Thoracic aorta (tissue), 2 donors: ENCODE measurements at regions not wholly inside any gene's neighbourhood (a gene's known extent, or its start where the extent isn't known, plus 50 kb on each side); places are given as distances from the start of the nearest gene placed in this dataset.

Experiments used
- ATAC-seq: fragments of 150-250 bp; one replicate; pipeline ENCODE4 v1.8.0; 2017; ENCODE audit warnings: low read depth; ENCODE audit not compliant: insufficient number of reproducible peaks, low FRiP score
- DNase-seq: peaks from one replicate; pipeline ENCODE4 v3.0.0-alpha.2; 2020; ENCODE audit warnings: low spot score
- H3K27ac ChIP-seq, 2 donors: fragments of 200-600 bp; sonication (generic); 1 replicate in 1 of 2; 2 replicates in 1 of 2; pipeline ENCODE4 v1.5.1; 2016; ENCODE audit warnings: mild to moderate bottlenecking in 2 of 2, moderate library complexity in 2 of 2
- H3K27me3 ChIP-seq: fragments of 200-600 bp; sonication (generic); replicated peaks from 2 replicates; pipeline ENCODE4 v1.6.0; 2016; ENCODE audit warnings: mild to moderate bottlenecking; ENCODE audit not compliant: insufficient read depth
- H3K36me3 ChIP-seq: fragments of 200-600 bp; sonication (generic); one replicate; pipeline ENCODE4 v1.5.1; 2016
- H3K4me1 ChIP-seq, 2 donors: fragments of 200-600 bp; sonication (generic); 1 replicate in 1 of 2; 2 replicates in 1 of 2; pipeline versions ENCODE4 v1.5.1 to v1.6.0; 2016; ENCODE audit warnings: low read depth in 2 of 2, mild to moderate bottlenecking in 1 of 2; ENCODE audit not compliant: control insufficient read depth in 1 of 2
- H3K4me3 ChIP-seq: fragments of 200-600 bp; sonication (generic); 2 replicates; pipeline ENCODE4 v1.5.1; 2016; ENCODE audit warnings: mild to moderate bottlenecking
- H3K9me3 ChIP-seq: fragments of 200-600 bp; sonication (generic); 2 replicates; pipeline ENCODE4 v1.5.1; 2016
- TF ChIP-seq, protein P1 (sequence below): fragments of 200-600 bp; sonication (generic); IDR thresholded peaks from one replicate; pipeline ENCODE4 v1.5.1; 2019; ENCODE audit warnings: antibody characterized with exemption

DNA sequence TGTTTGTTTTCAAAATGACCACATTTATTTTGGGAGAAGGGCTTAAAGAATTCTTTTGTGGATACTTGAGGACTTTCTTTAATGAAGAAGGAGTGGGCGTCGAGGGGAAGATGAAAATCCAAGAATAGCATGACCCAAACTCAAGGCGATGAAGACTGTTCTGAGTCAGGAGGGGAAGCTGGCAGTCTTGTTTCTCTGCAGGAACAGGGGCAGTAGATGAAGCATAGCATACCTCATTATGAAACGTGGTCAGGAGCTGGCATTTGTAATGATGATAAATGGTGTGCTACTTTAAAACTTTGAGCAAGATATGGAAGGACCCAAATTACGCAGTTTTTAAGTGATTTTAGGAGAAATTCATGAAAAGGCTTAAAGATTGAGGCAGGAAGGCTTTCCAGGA lies 549.0 kb downstream of the IGSF11 start:
- Histone ChIP-seq H3K36me3 (no peaks in the 10 kb centered on the region), H3K4me3 (no peak overlapping the region), H3K27ac (no peak overlapping the region), H3K9me3 (no peaks in the 10 kb centered on the region), H3K4me1 (no peaks in the 10 kb centered on the region), H3K27me3 (no peaks in the 10 kb centered on the region)
- ATAC-seq (no peak), DNase-seq (no peak)
- TF ChIP-seq, protein P1, sequence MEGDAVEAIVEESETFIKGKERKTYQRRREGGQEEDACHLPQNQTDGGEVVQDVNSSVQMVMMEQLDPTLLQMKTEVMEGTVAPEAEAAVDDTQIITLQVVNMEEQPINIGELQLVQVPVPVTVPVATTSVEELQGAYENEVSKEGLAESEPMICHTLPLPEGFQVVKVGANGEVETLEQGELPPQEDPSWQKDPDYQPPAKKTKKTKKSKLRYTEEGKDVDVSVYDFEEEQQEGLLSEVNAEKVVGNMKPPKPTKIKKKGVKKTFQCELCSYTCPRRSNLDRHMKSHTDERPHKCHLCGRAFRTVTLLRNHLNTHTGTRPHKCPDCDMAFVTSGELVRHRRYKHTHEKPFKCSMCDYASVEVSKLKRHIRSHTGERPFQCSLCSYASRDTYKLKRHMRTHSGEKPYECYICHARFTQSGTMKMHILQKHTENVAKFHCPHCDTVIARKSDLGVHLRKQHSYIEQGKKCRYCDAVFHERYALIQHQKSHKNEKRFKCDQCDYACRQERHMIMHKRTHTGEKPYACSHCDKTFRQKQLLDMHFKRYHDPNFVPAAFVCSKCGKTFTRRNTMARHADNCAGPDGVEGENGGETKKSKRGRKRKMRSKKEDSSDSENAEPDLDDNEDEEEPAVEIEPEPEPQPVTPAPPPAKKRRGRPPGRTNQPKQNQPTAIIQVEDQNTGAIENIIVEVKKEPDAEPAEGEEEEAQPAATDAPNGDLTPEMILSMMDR: no peak

DNA sequence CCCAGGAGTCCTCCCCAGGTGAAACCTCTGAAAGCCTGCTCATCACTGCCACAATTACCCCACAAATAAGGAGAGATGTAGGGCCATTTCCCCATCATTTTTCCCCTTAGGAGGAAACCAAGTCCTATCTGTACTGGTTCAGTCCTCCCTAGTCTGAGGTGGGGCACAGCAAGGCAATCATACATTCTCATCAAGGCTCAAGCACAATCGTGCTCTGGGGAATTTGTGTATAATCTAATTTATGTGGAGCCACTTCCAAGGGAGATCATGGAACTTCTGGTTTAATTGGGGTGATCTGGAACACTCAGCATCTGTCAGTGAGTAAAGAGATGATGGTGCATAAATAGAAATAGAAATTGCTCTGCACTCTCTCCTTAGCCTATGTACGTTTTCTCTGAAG lies 546.9 kb downstream of the IGSF11 start:
- TF ChIP-seq, protein P1: no peak

DNA sequence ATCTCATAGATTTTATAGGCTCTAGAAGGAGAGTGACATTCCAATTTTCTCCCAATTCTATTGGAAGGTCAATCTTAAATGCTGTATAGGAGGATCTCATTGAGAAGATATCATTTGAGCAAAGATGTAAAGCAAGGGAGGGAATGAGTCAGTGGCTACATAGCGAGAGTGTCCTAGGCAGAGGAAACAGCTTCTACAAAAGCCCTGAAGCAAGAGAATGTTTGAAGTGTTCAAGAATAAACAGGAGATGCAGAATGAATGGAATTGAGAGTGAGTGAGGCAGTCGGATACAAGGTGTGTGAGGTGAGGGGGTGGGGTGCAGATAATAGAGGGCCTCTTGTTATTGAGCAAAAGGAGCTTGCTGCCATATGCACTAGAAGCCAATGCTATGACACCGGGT lies 545.9 kb downstream of the IGSF11 start:
- no peaks in the 10 kb centered on the region for H3K27me3 ChIP-seq
- no peaks in the 10 kb centered on the region for H3K36me3 ChIP-seq
- H3K4me1 ChIP-seq: no peaks in the 10 kb centered on the region
- no peak overlapping the region for H3K4me3 ChIP-seq
- H3K27ac ChIP-seq: no peak overlapping the region
- ATAC-seq: no peak
- TF ChIP-seq, protein P1: no peak
- no peak for DNase-seq
- no peaks in the 10 kb centered on the region for H3K9me3 ChIP-seq

More for the DNA sequence above, 546.9 kb downstream of the IGSF11 start:
- H3K4me1 ChIP-seq: no peaks in the 10 kb centered on the region
- no peak overlapping the region for H3K27ac ChIP-seq
- ATAC-seq (no peak), DNase-seq (no peak)
- H3K36me3 ChIP-seq: no peaks in the 10 kb centered on the region
- no peaks in the 10 kb centered on the region for H3K27me3 ChIP-seq
- no peaks in the 10 kb centered on the region for H3K9me3 ChIP-seq
- H3K4me3 ChIP-seq: no peak overlapping the region

DNA sequence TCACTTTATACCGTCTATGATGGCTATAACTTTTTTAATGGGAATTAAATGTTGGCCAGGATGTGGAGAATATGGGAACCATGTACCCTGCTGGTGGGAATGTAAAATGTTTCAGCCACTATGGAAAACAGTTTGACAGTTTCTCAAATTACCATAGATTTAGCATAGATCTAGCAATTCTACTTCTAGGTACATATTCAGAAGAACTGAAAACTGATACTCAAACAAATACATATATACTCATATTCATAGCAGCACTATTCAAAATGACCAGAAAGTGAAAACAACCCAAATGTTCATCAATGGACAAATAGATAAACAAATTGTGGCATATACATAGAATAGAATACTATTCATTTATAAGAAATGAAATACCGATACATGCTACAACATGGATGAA lies 539.4 kb downstream of the IGSF11 start:
- no peaks in the 10 kb centered on the region for H3K9me3 ChIP-seq
- H3K4me3 ChIP-seq: no peak overlapping the region
- ATAC-seq (no peak), DNase-seq (no peak)
- TF ChIP-seq, protein P1: no peak
- no peaks in the 10 kb centered on the region for H3K4me1 ChIP-seq
- H3K27me3 ChIP-seq: no peaks in the 10 kb centered on the region
- H3K36me3 ChIP-seq: no peaks in the 10 kb centered on the region
- no peak overlapping the region for H3K27ac ChIP-seq

DNA sequence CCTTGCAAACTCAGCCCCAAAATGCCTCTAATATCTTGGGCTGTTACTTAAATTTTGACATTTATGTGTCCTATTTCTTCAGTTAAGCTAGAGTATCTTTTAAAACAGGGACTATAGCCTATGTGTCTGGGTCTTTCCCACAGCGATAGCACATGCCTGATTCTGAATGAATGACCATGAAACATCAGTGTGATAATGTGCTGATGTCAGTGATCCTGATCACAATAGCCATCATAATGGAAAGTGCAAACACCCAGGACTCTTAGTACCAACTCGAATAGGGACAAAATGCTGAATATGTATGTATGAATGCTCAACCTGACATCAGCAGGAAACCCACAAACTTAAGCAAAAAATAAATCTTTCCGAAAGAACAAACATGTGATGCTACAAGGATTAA lies 537.4 kb downstream of the IGSF11 start:
- Histone ChIP-seq H3K27me3 (no peaks in the 10 kb centered on the region), H3K36me3 (no peaks in the 10 kb centered on the region), H3K9me3 (no peaks in the 10 kb centered on the region), H3K4me3 (no peak overlapping the region), H3K4me1 (no peaks in the 10 kb centered on the region), H3K27ac (no peak overlapping the region)
- TF ChIP-seq, protein P1: no peak
- ATAC-seq: no peak
- DNase-seq: no peak
